Endothelial cell of umbilical vein (primary cell): ENCODE measurements at regions not wholly inside any gene's neighbourhood (a gene's known extent, or its start where the extent isn't known, plus 50 kb on each side); places are given as distances from the start of the nearest gene placed in this dataset.
A peak's percentile ranks its signal among the peaks of the same experiment; 100 is the strongest.

Experiments used
- BruUV-seq: library from RNA; stranded (reverse); fragments of 400-500 nt; replicated peaks from 2 replicates; lab custom pipeline; 2021; lab: Mats Ljungman, UMichigan
- CTCF ChIA-PET: fragments of 300-600, 350-600 bp; sonication (Branson Sonifier 250); formaldehyde crosslinking; loops from one replicate; lab custom pipeline; 2021; ENCODE audit warnings: antibody characterized with exemption, inconsistent platforms; lab: Charles Lee
- POLR2A ChIA-PET: fragments of 300-600, 350-600 bp; sonication (Branson Sonifier 250); formaldehyde crosslinking; loops from one replicate; lab custom pipeline; 2021; ENCODE audit warnings: antibody characterized with exemption, inconsistent platforms; lab: Charles Lee
- DNase-seq: peaks from one replicate; pipeline ENCODE4 v3.0.0-alpha.2; 2011; ENCODE audit warnings: low read depth, low spot score
- FAIRE-seq: peaks from 2 replicates; lab custom pipeline; 2011; peaks lifted over from hg19 to GRCh38; lab: Jason Lieb, UNC
- H2AFZ ChIP-seq: 2 replicates; pipeline ENCODE4 v1.6.0; 2012; ENCODE audit warnings: low read depth, low read length, control low read depth, inconsistent platforms
- H3K27ac ChIP-seq: 2 replicates; pipeline ENCODE4 v1.5.1; 2011; ENCODE audit warnings: low read depth, mild to moderate bottlenecking, control low read depth, low read length, moderate library complexity; ENCODE audit not compliant: insufficient read depth
- H3K27me3 ChIP-seq, 2 experiments: 2 replicates each; pipeline versions ENCODE4 v1.6.0 to v1.6.1; 2011; ENCODE audit warnings: low read length in 2 of 2, mixed read lengths in 1 of 2; ENCODE audit not compliant: control insufficient read depth in 2 of 2, insufficient read depth in 2 of 2
- H3K36me3 ChIP-seq, 2 experiments: 2 replicates in 1 of 2; 3 replicates in 1 of 2; pipeline ENCODE4 v1.5.1; 2011; ENCODE audit warnings: low read length in 2 of 2, mild to moderate bottlenecking in 1 of 2, moderate library complexity in 1 of 2; ENCODE audit not compliant: control insufficient read depth in 2 of 2, insufficient read depth in 2 of 2; ENCODE audit errors: extremely low read depth in 1 of 2
- H3K4me1 ChIP-seq: 3 replicates; pipeline ENCODE4 v1.5.1; 2011; ENCODE audit warnings: mild to moderate bottlenecking, low read length; ENCODE audit not compliant: control insufficient read depth, insufficient read depth; ENCODE audit errors: extremely low read depth
- H3K4me2 ChIP-seq: 2 replicates; pipeline ENCODE4 v1.6.1; 2011; ENCODE audit warnings: low read length, control low read depth, mixed read lengths; ENCODE audit not compliant: insufficient read depth
- H3K4me3 ChIP-seq, 3 experiments: fragments of 200-600 bp in 1 of 3; sonication (generic), shearing (Covaris generic) in 1 of 3; replicated peaks in 1 of 3; 2 replicates each; pipeline ENCODE4 v1.5.1; 2011 to 2016; ENCODE audit warnings: control low read depth in 3 of 3, low read length in 3 of 3, mild to moderate bottlenecking in 2 of 3, inconsistent platforms in 1 of 3, low read depth in 1 of 3, moderate library complexity in 1 of 3; ENCODE audit not compliant: insufficient read depth in 1 of 3
- H3K79me2 ChIP-seq: 2 replicates; pipeline ENCODE4 v1.6.0; 2012; ENCODE audit warnings: low read length, inconsistent platforms; ENCODE audit not compliant: control insufficient read depth, insufficient read depth
- H3K9ac ChIP-seq: replicated peaks from 2 replicates; pipeline ENCODE3; 2011; ENCODE audit warnings: low read length, control low read depth; ENCODE audit not compliant: insufficient read depth; ENCODE audit errors: extremely low read depth
- H3K9me1 ChIP-seq: replicated peaks from 3 replicates; pipeline ENCODE4 v1.6.0; 2011; ENCODE audit warnings: mild to moderate bottlenecking, low read length; ENCODE audit not compliant: control insufficient read depth, insufficient read depth; ENCODE audit errors: extremely low read depth
- H3K9me3 ChIP-seq: replicated peaks from 2 replicates; pipeline ENCODE4 v1.5.1; 2012; ENCODE audit warnings: low read length, inconsistent platforms; ENCODE audit not compliant: control insufficient read depth, insufficient read depth
- H4K20me1 ChIP-seq: replicated peaks from 2 replicates; pipeline ENCODE3; 2011; ENCODE audit warnings: mild to moderate bottlenecking, low read length; ENCODE audit not compliant: control insufficient read depth, insufficient read depth; ENCODE audit errors: extremely low read depth
- JUN ChIP-seq: IDR thresholded peaks from 2 replicates; pipeline ENCODE4 v1.6.1; 2011; ENCODE audit warnings: borderline replicate concordance, low read depth; ENCODE audit not compliant: insufficient read length, insufficient read depth
- MYC ChIP-seq: IDR thresholded peaks from one replicate; pipeline ENCODE4 v1.6.1; 2011; ENCODE audit warnings: mild to moderate bottlenecking, low read depth, low read length
- dilution Hi-C: fragments of 300-500 bp; cut with MboI; formaldehyde crosslinking; loops from one replicate; pipeline ENCODE4 v1.15.0; 2019; ENCODE audit warnings: low sequenced_read_pairs; ENCODE audit not compliant: extremely low pct_ligation_motif_present
- intact Hi-C: fragments of 100-400 bp; cut with micrococcal nuclease; formaldehyde crosslinking; loops from one replicate; pipeline ENCODE4 v1.10.0; 2022
- TF ChIP-seq, protein P1 (sequence below): IDR thresholded peaks from 2 replicates; pipeline ENCODE4 v1.6.1; 2011; ENCODE audit not compliant: insufficient read depth, insufficient read length

DNA sequence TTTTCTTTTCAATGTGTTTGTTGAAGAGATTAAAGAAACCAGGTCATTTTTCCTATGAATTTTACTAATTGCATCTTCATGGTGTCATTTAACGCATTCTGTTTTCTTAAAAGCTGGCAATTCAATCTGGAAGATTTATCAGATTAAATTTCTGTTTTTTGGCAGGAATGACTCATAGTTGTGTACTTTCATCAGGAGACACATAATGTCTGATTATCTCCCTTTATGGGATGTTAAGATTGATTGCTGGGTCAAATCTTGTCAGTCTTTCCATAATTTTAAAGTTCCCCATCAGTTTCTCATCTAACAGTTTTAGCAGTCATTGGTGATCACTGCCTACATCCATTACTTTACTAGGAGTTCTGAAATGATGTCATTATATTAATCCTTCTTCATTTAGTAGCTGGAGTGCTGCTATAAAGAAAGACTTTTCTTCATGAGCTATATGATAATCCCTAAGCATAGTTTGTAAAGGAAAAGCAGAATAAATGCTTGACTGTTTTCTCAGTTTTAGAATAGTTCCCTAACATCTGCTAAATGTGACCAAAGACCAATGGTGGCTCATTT is 72.8 kb upstream of the MAP10 start:
- Histone ChIP-seq H3K4me3 (no peak overlapping the region), H3K79me2 (no peaks in the 10 kb centered on the region), H3K9ac (no peak overlapping the region), H3K9me1 (no peaks in the 10 kb centered on the region), H3K36me3 (no peaks in the 10 kb centered on the region), H3K4me2 (no peak overlapping the region), H4K20me1 (no peaks in the 10 kb centered on the region), H3K27ac (no peak overlapping the region), H3K4me1 (no peaks in the 10 kb centered on the region), H3K9me3 (no peaks in the 10 kb centered on the region), H3K27me3 (no peaks in the 10 kb centered on the region), H2AFZ (no peak overlapping the region)
- dilution Hi-C loops (no loop called here), intact Hi-C loops (no loop called here)
- no peak for DNase-seq
- FAIRE-seq, result no peak
- ChIA-PET POLR2A (no interaction called here), CTCF (no interaction called here)
- no TSS peak for BruUV-seq
- peak; percentile 4 for TF ChIP-seq JUN
- no peak for TF ChIP-seq MYC

GRCh38 chr1:232737917-232738316 is 67.3 kb upstream of the MAP10 start:
- POLR2A ChIA-PET, result no interaction called here
- H4K20me1 ChIP-seq, result no peaks in the 10 kb centered on the region
- dilution Hi-C loops (no loop called here), intact Hi-C loops (no loop called here)
- no peak overlapping the region for H3K4me2 ChIP-seq
- H3K27me3 ChIP-seq, result no peaks in the 10 kb centered on the region
- DNase-seq (no peak), FAIRE-seq (no peak)
- H3K4me1 ChIP-seq, result no peaks in the 10 kb centered on the region
- CTCF ChIA-PET, result interaction anchor here (1.4 kb wide), 1 partner anchor 139 kb away, joined by 3 read pairs; no protein-coding TSS in a partner anchor
- H3K79me2 ChIP-seq, result no peaks in the 10 kb centered on the region
- no peak overlapping the region for H3K9ac ChIP-seq
- BruUV-seq, result no TSS peak
- H3K9me3 ChIP-seq, result no peaks in the 10 kb centered on the region
- no peak for TF ChIP-seq MYC
- TF ChIP-seq, protein P1, sequence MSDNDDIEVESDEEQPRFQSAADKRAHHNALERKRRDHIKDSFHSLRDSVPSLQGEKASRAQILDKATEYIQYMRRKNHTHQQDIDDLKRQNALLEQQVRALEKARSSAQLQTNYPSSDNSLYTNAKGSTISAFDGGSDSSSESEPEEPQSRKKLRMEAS, result no peak
- no peak overlapping the region for H2AFZ ChIP-seq
- no peaks in the 10 kb centered on the region for H3K36me3 ChIP-seq
- no peak overlapping the region for H3K4me3 ChIP-seq
- H3K27ac ChIP-seq, result no peak overlapping the region
- no peaks in the 10 kb centered on the region for H3K9me1 ChIP-seq
